Neural crest cell (in vitro differentiated cells): ENCODE measurements at regions not wholly inside any gene's neighbourhood (a gene's known extent, or its start where the extent isn't known, plus 50 kb on each side); places are given as distances from the start of the nearest gene placed in this dataset.

Experiments used
- DNase-seq: peaks from one replicate; pipeline ENCODE4 v3.0.0; 2021; ENCODE audit warnings: low read depth, mixed read lengths, low spot score
- H3K27ac Mint-ChIP-seq: one replicate; pipeline ENCODE4 v1.8.0; 2021; ENCODE audit warnings: mild to moderate bottlenecking, mixed read lengths; ENCODE audit not compliant: unreplicated experiment
- H3K27me3 Mint-ChIP-seq: 2 replicates; pipeline ENCODE4 v1.8.0; 2021; ENCODE audit warnings: low read depth, mild to moderate bottlenecking, mixed read lengths
- H3K36me3 Mint-ChIP-seq: 2 replicates; pipeline ENCODE4 v1.8.0; 2021; ENCODE audit warnings: low read depth, mild to moderate bottlenecking, mixed read lengths
- H3K4me1 Mint-ChIP-seq: 2 replicates; pipeline ENCODE4 v1.8.0; 2021; ENCODE audit warnings: mixed read lengths
- H3K4me3 Mint-ChIP-seq: one replicate; pipeline ENCODE4 v1.8.0; 2021; ENCODE audit warnings: mild to moderate bottlenecking, mixed read lengths
- H3K9me3 Mint-ChIP-seq: 2 replicates; pipeline ENCODE4 v1.8.0; 2021; ENCODE audit warnings: mixed read lengths
- CTCF ChIP-seq: fragments of 200-600 bp; sonication (generic); conservative IDR thresholded peaks from 2 replicates; pipeline ENCODE4 v1.5.0; 2021; ENCODE audit warnings: antibody characterized with exemption, mild to moderate bottlenecking

- Mint-ChIP-seq H3K27ac (no peak overlapping the region), H3K27me3 (peaks cover 4% of the 10 kb centered on the region), H3K4me1 (no peaks in the 10 kb centered on the region), H3K9me3 (no peaks in the 10 kb centered on the region), H3K4me3 (no peak overlapping the region), H3K36me3 (no peaks in the 10 kb centered on the region)
- no peak for DNase-seq
- TF ChIP-seq CTCF = no peak
Observed at GRCh38 chr4:42345962-42346544, 51.2 kb upstream of the SHISA3 start.

DNA sequence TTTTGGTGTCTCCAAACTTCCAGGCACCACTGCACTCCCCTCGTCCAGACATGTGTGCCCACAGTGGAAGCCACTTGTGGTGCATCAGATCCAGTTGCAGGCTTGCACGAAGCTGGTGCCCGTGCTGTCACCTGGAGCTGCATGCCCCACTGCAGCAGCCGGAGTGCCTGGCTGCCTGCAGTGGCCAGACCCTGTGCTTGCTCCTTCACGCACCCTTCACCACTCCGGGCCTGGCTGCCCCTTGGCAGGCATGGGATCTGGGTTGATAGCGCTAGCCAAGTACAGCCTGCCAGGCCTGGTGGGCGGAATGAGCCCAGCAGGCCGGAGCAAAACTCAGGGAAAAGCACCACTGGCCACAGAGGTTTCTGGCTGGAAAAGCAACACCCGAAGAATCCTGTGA is 50.2 kb upstream of the SHISA3 start:
- no peaks in the 10 kb centered on the region for H3K9me3 Mint-ChIP-seq
- no peak overlapping the region for H3K27ac Mint-ChIP-seq
- no peaks in the 10 kb centered on the region for H3K36me3 Mint-ChIP-seq
- peaks cover 4% of the 10 kb centered on the region for H3K27me3 Mint-ChIP-seq
- no peak overlapping the region for H3K4me3 Mint-ChIP-seq
- no peak for DNase-seq
- H3K4me1 Mint-ChIP-seq = no peaks in the 10 kb centered on the region
- no peak for TF ChIP-seq CTCF
